ENCODE measurements at regions not wholly inside any gene's neighbourhood (a gene's known extent, or its start where the extent isn't known, plus 50 kb on each side); places are given as distances from the start of the nearest gene placed in this dataset.
A peak's percentile ranks its signal among the peaks of the same experiment; 100 is the strongest.

DNA sequence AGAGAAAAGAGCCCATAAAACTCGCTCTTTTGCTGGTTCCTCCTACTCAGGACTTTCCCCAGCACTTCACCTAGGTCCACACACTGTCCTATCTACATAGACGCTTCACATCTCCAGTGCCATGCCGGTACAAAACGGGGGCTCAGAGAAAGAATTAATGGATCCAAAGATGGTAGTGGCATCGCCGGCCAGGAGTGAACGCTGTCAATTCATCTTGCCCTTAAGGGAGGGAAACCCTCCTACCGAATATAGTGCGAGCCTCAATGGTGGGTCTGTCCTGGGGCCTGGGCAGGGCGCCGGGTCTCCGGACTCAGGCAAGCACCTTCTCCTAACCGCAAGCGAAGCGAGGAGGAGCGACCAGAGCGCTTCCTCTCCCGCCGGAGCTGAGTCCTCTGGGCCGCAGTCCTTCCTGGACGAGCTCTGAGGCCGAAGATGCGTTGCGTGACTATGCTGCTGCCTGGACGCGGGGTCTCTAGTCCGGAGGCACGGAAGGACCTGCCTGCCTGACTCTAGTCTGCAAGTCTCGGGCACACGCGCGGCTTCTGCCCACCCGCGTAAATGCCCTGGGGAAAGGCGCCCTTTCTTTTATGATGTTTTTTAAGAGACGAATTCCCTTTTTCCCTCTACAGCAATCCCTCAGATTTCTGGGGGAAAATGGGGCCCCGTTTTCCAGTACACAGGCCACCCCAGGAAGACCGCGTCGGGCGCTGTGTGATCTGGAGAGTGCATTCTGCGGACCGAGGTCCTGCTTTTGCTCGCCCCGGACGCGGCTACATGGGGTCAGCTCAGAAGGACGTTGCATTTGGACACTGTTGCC lies 100.1 kb upstream of the PRDM1 start:
- TF ChIP-seq GATA2 (IDR thresholded peaks at IDR 0.05; ENCODE audit: insufficient read depth, insufficient read length, low read depth, low read length) (no peak), EZH2 (IDR thresholded peaks at IDR 0.05; ENCODE audit: borderline replicate concordance, low read depth, low read length, severe bottlenecking) (peak; percentile 84), POLR2A (IDR thresholded peaks at IDR 0.05; ENCODE audit: low read depth, low read length) (no peak)
- TF ChIP-seq, protein P1, sequence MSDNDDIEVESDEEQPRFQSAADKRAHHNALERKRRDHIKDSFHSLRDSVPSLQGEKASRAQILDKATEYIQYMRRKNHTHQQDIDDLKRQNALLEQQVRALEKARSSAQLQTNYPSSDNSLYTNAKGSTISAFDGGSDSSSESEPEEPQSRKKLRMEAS (IDR thresholded peaks at IDR 0.05; ENCODE audit: insufficient read depth, insufficient read length), result no peak
- TF ChIP-seq, protein P2, sequence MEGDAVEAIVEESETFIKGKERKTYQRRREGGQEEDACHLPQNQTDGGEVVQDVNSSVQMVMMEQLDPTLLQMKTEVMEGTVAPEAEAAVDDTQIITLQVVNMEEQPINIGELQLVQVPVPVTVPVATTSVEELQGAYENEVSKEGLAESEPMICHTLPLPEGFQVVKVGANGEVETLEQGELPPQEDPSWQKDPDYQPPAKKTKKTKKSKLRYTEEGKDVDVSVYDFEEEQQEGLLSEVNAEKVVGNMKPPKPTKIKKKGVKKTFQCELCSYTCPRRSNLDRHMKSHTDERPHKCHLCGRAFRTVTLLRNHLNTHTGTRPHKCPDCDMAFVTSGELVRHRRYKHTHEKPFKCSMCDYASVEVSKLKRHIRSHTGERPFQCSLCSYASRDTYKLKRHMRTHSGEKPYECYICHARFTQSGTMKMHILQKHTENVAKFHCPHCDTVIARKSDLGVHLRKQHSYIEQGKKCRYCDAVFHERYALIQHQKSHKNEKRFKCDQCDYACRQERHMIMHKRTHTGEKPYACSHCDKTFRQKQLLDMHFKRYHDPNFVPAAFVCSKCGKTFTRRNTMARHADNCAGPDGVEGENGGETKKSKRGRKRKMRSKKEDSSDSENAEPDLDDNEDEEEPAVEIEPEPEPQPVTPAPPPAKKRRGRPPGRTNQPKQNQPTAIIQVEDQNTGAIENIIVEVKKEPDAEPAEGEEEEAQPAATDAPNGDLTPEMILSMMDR (IDR thresholded peaks at IDR 0.05; ENCODE audit: extremely low read depth in 1 of 2, insufficient read depth in 1 of 2, low read depth in 1 of 2, low read length in 2 of 2), result no peak
